Prostate gland (tissue), 2 donors: ENCODE measurements at regions not wholly inside any gene's neighbourhood (a gene's known extent, or its start where the extent isn't known, plus 50 kb on each side); places are given as distances from the start of the nearest gene placed in this dataset.

Experiments used
- DNase-seq: peaks from one replicate; pipeline ENCODE4 v3.0.0-alpha.2; 2019; ENCODE audit warnings: low spot score
- H3K27ac ChIP-seq, 2 donors: fragments of 200-600 bp; sonication (generic); 2 replicates each; pipeline ENCODE4 v1.5.1; 2017 to 2019
- H3K27me3 ChIP-seq: fragments of 200-600 bp; sonication (generic); replicated peaks from 2 replicates; pipeline ENCODE4 v1.5.1; 2019; ENCODE audit not compliant: insufficient read depth
- H3K36me3 ChIP-seq, 2 donors: fragments of 200-600 bp; sonication (generic); 1 replicate in 1 of 2; 2 replicates in 1 of 2; pipeline versions ENCODE4 v1.5.1 to v1.8.1; 2017 to 2019
- H3K4me1 ChIP-seq: fragments of 200-600 bp; sonication (generic); replicated peaks from 2 replicates; pipeline ENCODE4 v1.5.1; 2019
- H3K4me3 ChIP-seq, 2 donors: fragments of 200-600 bp; sonication (generic); 2 replicates each; pipeline ENCODE4 v1.5.1; 2017 to 2019
- H3K9me3 ChIP-seq: fragments of 200-600 bp; sonication (generic); 2 replicates; pipeline ENCODE4 v1.5.1; 2017
- POLR2A ChIP-seq: fragments of 450-650 bp; IDR thresholded peaks from one replicate; pipeline ENCODE4 v1.6.1; 2016; ENCODE audit warnings: antibody characterized with exemption, mild to moderate bottlenecking
- POLR2AphosphoS5 ChIP-seq: sonication (generic); formaldehyde crosslinking; IDR thresholded peaks from one replicate; pipeline ENCODE4 v1.6.1; 2017; ENCODE audit warnings: antibody characterized with exemption
- WGBS: methylation state at CpG from one replicate; pipeline ENCODE4 v1.1.5; 2018; 5-methylcytosine and 5-hydroxymethylcytosine counted together
- intact Hi-C: fragments of 100-400 bp; cut with DNase I; formaldehyde crosslinking; loops from one replicate; pipeline ENCODE4 v1.14.2; 2022
- TF ChIP-seq, protein P1 (sequence below), 4 experiments: fragments of 200-600 bp in 2 of 4; fragments of 450-650 bp in 2 of 4; sonication (generic) in 2 of 4; IDR thresholded peaks; 1 replicate in 3 of 4; 2 replicates in 1 of 4; pipeline ENCODE4 v1.5.1; 2016 to 2019; ENCODE audit warnings: antibody characterized with exemption in 4 of 4, mild to moderate bottlenecking in 2 of 4, moderate library complexity in 2 of 4

DNA sequence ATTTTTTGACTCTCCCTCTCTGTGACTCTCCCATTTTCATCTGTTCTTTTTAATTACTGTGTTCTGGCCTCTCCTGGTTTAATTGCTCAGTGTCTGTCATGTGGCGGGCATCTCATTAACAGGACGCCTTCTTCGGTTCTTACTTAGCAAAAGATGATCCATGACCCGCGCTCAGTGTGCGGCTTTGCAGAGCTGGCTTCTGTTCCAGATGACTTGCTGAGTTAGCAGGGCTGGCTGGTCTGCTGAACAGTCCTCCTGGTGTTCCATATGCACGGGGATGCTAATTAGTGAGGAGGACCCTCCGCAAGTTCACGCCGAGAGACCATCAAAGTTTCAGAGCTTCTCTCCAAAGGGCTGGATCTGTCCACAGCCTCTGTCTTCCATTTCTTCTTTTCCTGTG is 258.6 kb upstream of the MKI67 start:
- Histone ChIP-seq H3K27ac (no peak overlapping the region), H3K4me3 (no peak overlapping the region), H3K9me3 (no peaks in the 10 kb centered on the region), H3K36me3 (no peaks in the 10 kb centered on the region), H3K4me1 (no peaks in the 10 kb centered on the region), H3K27me3 (peaks cover 2% of the 10 kb centered on the region)
- intact Hi-C loops: no loop called here
- 92% methylated on average over 10 of the region's 10 CpGs for WGBS
- DNase-seq: no peak
- TF ChIP-seq POLR2A (no peak), POLR2AphosphoS5 (no peak)
- TF ChIP-seq, protein P1, sequence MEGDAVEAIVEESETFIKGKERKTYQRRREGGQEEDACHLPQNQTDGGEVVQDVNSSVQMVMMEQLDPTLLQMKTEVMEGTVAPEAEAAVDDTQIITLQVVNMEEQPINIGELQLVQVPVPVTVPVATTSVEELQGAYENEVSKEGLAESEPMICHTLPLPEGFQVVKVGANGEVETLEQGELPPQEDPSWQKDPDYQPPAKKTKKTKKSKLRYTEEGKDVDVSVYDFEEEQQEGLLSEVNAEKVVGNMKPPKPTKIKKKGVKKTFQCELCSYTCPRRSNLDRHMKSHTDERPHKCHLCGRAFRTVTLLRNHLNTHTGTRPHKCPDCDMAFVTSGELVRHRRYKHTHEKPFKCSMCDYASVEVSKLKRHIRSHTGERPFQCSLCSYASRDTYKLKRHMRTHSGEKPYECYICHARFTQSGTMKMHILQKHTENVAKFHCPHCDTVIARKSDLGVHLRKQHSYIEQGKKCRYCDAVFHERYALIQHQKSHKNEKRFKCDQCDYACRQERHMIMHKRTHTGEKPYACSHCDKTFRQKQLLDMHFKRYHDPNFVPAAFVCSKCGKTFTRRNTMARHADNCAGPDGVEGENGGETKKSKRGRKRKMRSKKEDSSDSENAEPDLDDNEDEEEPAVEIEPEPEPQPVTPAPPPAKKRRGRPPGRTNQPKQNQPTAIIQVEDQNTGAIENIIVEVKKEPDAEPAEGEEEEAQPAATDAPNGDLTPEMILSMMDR (IDR thresholded peaks at IDR 0.05): no peak

DNA sequence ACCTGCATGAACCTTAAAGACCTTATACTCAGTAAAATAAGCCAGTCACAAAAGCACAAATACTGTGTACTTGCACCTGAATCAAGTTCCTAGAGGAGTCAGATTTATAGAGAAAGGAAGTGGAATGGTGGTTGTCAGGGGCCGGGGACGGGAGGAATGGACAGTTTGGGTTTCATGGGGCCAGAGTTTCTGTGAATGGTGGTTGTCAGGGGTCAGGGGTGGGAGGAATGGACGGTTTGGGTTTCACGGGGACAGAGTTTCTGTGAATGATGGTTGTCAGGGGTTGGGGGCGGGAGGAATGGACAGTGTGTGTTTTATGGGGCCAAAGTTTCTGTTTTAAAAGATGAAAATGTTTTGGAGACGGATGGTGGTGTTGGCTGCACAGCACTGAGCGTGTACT is 260.0 kb upstream of the MKI67 start:
- H3K9me3 ChIP-seq: no peaks in the 10 kb centered on the region
- intact Hi-C loops: no loop called here
- DNase-seq: no peak
- H3K27ac ChIP-seq: no peak overlapping the region
- 42% methylated on average over 7 of the region's 7 CpGs for WGBS
- H3K4me1 ChIP-seq: no peaks in the 10 kb centered on the region
- H3K4me3 ChIP-seq: no peak overlapping the region
- no peaks in the 10 kb centered on the region for H3K27me3 ChIP-seq
- H3K36me3 ChIP-seq: no peaks in the 10 kb centered on the region
- TF ChIP-seq, protein P1 (IDR thresholded peaks at IDR 0.05): no peak
- TF ChIP-seq POLR2AphosphoS5 (no peak), POLR2A (no peak)

DNA sequence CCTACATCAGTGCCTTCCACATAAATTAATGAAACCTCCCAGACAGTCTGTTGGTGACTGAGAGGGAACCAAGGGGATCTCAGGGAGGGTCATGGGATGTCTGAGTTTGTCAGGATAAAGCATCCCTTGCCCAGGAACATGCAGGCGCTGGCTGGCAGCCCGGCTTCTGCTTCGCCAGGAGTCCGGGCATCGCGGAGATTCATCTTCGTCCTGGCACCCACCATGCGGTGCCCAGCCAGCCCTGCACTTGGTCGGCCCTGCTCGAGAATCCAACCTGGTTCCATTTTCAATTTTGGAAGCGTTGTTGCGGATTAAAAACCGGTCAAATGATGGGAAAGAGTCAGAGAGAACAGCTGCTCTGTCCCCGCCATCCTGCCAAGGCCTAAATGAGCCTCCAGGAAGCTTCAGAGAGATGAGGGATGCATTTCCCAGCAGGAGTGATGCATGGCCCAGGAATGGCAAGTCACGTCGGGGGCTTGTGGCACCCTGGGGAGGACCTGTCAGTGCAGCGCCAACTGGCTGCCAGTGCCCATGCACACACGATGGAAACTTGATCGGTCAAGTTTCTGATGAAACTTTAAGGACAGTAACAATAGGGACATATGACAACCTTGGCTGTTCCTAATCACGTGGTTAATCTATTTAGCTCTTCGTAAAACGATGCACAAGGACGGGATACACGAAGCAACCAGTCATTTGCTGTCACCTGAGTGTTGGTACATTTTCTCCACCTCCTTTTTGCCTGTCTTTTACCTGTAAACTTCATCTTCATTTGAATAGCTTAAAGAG is 260.8 kb upstream of the MKI67 start:
- Histone ChIP-seq H3K4me1 (no peaks in the 10 kb centered on the region), H3K27ac (no peak overlapping the region), H3K4me3 (no peak overlapping the region), H3K36me3 (no peaks in the 10 kb centered on the region), H3K27me3 (no peaks in the 10 kb centered on the region), H3K9me3 (no peaks in the 10 kb centered on the region)
- DNase-seq: no peak
- 94% methylated on average over 24 of the region's 24 CpGs for WGBS
- intact Hi-C loops: no loop called here
- TF ChIP-seq POLR2A (no peak), POLR2AphosphoS5 (no peak)
- TF ChIP-seq, protein P1 (IDR thresholded peaks at IDR 0.05): no peak

DNA sequence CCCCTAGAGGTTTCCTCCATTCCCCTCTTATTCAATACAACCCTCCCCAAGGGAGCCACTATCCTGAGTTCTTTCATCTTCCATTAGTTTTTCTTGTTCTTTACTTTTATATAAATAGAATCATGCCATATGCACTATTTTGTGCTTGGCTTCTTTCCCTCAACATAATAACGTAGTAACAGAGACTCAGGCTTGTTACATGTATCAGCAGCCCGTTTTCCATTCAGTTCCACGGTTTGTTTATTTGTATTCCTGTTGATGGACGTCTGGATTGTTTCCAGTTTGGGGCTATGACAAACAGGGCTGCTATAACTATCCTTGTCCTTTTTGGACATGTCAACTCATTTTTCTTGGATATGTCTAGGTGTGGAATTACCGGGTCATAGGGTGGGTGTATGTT is 264.4 kb upstream of the MKI67 start:
- WGBS: 11% methylated on average over 5 of the region's 5 CpGs
- Histone ChIP-seq H3K4me3 (no peak overlapping the region), H3K27me3 (no peaks in the 10 kb centered on the region), H3K4me1 (no peaks in the 10 kb centered on the region), H3K27ac (no peak overlapping the region), H3K9me3 (no peaks in the 10 kb centered on the region), H3K36me3 (no peaks in the 10 kb centered on the region)
- intact Hi-C loops: no loop called here
- DNase-seq: no peak
- TF ChIP-seq, protein P1 (IDR thresholded peaks at IDR 0.05): no peak
- TF ChIP-seq POLR2AphosphoS5 (no peak), POLR2A (no peak)

DNA sequence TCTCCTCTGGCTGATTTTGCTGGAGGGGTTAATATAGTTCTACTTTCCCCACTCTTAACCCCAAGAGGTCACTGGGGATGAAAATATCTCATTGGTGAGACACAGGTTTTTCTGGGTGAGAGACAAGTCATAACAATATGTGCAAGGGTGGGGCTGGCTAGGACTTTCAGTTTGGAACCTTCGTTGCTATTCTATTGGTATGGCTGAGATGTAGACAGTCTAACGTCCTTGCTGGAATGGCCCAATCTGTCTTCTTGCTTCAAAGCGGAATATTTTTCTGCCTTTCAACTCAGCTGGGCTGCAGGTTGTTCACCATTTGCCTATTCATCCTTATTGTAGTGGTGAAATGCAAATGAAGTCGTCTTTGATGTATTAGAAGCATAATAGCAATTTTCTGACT is 267.3 kb upstream of the MKI67 start:
- DNase-seq: no peak
- no peak for TF ChIP-seq POLR2AphosphoS5
- no peaks in the 10 kb centered on the region for H3K36me3 ChIP-seq
- H3K4me3 ChIP-seq: no peak overlapping the region
- H3K27me3 ChIP-seq: no peaks in the 10 kb centered on the region
- H3K9me3 ChIP-seq: no peaks in the 10 kb centered on the region
- intact Hi-C loops: no loop called here
- 77% methylated on average over 4 of the region's 4 CpGs for WGBS
- H3K4me1 ChIP-seq: no peaks in the 10 kb centered on the region
- H3K27ac ChIP-seq: no peak overlapping the region
